A549 (cell line): ENCODE measurements at regions not wholly inside any gene's neighbourhood (a gene's known extent, or its start where the extent isn't known, plus 50 kb on each side); places are given as distances from the start of the nearest gene placed in this dataset.

Experiments
- ATAC-seq, 2 experiments: fragments of 200-7000 bp in 1 of 2; fragments of >200 bp in 1 of 2; cut with Nextera tagmentation in 1 of 2; cut with Tn5 transposase in 1 of 2; 3 replicates each; pipeline versions ENCODE4 v1.8.0 to v1.9.1; 2018 to 2020; ENCODE audit warnings: mild to moderate bottlenecking in 1 of 2, moderate library complexity in 1 of 2
- CTCF ChIA-PET: fragments of 300-600 bp; sonication (Branson Sonifier 250); formaldehyde crosslinking; extraction: SDS; loops from one replicate; lab custom pipeline; 2021; ENCODE audit warnings: antibody characterized with exemption, inconsistent platforms; lab: Yijun Ruan, JAX
- POLR2A ChIA-PET: fragments of 350-600 bp; formaldehyde crosslinking; extraction: SDS; loops from one replicate; lab custom pipeline; 2021; ENCODE audit warnings: antibody characterized with exemption, inconsistent platforms; lab: Yijun Ruan, JAX
- DNase-seq, 2 experiments: peaks; one replicate each; pipeline versions ENCODE4 v3.0.0 to v3.0.0-alpha.2; 2011 to 2016; ENCODE audit warnings: low read depth in 1 of 2, low spot score in 1 of 2
- FAIRE-seq: peaks from 2 replicates; lab custom pipeline; 2011; peaks lifted over from hg19 to GRCh38; lab: Jason Lieb, UNC
- H3K27ac ChIP-seq, 2 experiments: fragments of >200 bp; sonication (Bioruptor Twin); formaldehyde crosslinking; 3 replicates each; pipeline ENCODE4 v1.5.1; 2016 to 2017
- H3K4me1 ChIP-seq: fragments of >200 bp; sonication (Bioruptor Twin); formaldehyde crosslinking; 3 replicates; pipeline ENCODE4 v1.6.1; 2016
- H3K4me2 ChIP-seq: fragments of >200 bp; sonication (Bioruptor Twin); formaldehyde crosslinking; 3 replicates; pipeline ENCODE4 v1.6.1; 2016
- H3K4me3 ChIP-seq: fragments of >200 bp; sonication (Bioruptor Twin); formaldehyde crosslinking; 3 replicates; pipeline ENCODE4 v1.5.1; 2016
- H3K9me3 ChIP-seq: fragments of >200 bp; sonication (Bioruptor Twin); formaldehyde crosslinking; 3 replicates; pipeline ENCODE4 v1.6.1; 2016
- ATOH8 ChIP-seq: fragments of 250-450 bp; sonication (Bioruptor Pico); IDR thresholded peaks from 2 replicates; pipeline ENCODE4 v1.5.0; 2020; ENCODE audit warnings: low read depth, mild to moderate bottlenecking, moderate library complexity
- BCL3 ChIP-seq: fragments of >200 bp; sonication (Bioruptor Twin); formaldehyde crosslinking; IDR thresholded peaks from 3 replicates; pipeline ENCODE4 v1.6.1; 2016
- BHLHE40 ChIP-seq: IDR thresholded peaks from 2 replicates; pipeline ENCODE4 v1.6.1; 2012; ENCODE audit warnings: low read depth, low read length, inconsistent platforms
- CHD2 ChIP-seq: fragments of 150-350 bp; IDR thresholded peaks from 2 replicates; pipeline ENCODE4 v1.6.1; 2014; ENCODE audit warnings: low read length; ENCODE audit not compliant: partially characterized antibody
- CTCF ChIP-seq: fragments of >200 bp; sonication (Bioruptor Twin); formaldehyde crosslinking; IDR thresholded peaks from 3 replicates; pipeline ENCODE4 v1.5.1; 2016
- EHMT2 ChIP-seq: fragments of 200-600 bp; sonication (generic); IDR thresholded peaks from 2 replicates; pipeline ENCODE4 v1.6.1; 2016; ENCODE audit warnings: antibody characterized with exemption, low read depth, mild to moderate bottlenecking, moderate library complexity
- ESRRA ChIP-seq: fragments of 150-350 bp; IDR thresholded peaks from 2 replicates; pipeline ENCODE4 v1.6.1; 2014; ENCODE audit warnings: mild to moderate bottlenecking, low read length, borderline replicate concordance
- FOXS1 ChIP-seq: fragments of 250-450 bp; sonication (Bioruptor Pico); IDR thresholded peaks from 2 replicates; pipeline ENCODE4 v1.5.0; 2020; ENCODE audit warnings: mild to moderate bottlenecking, moderate library complexity
- GATA3 ChIP-seq: IDR thresholded peaks from 2 replicates; pipeline ENCODE4 v1.6.1; 2012; ENCODE audit warnings: borderline replicate concordance
- HDAC2 ChIP-seq: fragments of 200-600 bp; sonication (generic); IDR thresholded peaks from 2 replicates; pipeline ENCODE4 v1.6.1; 2016
- HEYL ChIP-seq: fragments of 250-450 bp; sonication (Bioruptor Pico); IDR thresholded peaks from 2 replicates; pipeline ENCODE4 v1.8.0; 2021; ENCODE audit warnings: mild to moderate bottlenecking, moderate library complexity
- HOXB13 ChIP-seq: fragments of 250-450 bp; sonication (Bioruptor Pico); IDR thresholded peaks from 2 replicates; pipeline ENCODE4 v1.5.0; 2020; ENCODE audit warnings: low read depth, mild to moderate bottlenecking, moderate library complexity
- HOXB5 ChIP-seq: fragments of 250-450 bp; sonication (Bioruptor Pico); IDR thresholded peaks from 2 replicates; pipeline ENCODE4 v1.5.0; 2020; ENCODE audit warnings: mild to moderate bottlenecking, moderate library complexity
- KDM1A ChIP-seq: fragments of 200-600 bp; sonication (generic); IDR thresholded peaks from 2 replicates; pipeline ENCODE4 v1.6.1; 2016; ENCODE audit warnings: low read depth, mild to moderate bottlenecking
- KDM5A ChIP-seq: fragments of 200-600 bp; sonication (generic); IDR thresholded peaks from 2 replicates; pipeline ENCODE4 v1.6.1; 2016; ENCODE audit warnings: antibody characterized with exemption, mild to moderate bottlenecking
- MAX ChIP-seq: IDR thresholded peaks from 2 replicates; pipeline ENCODE4 v1.6.1; 2012
- MAZ ChIP-seq: fragments of 150-350 bp; IDR thresholded peaks from 2 replicates; pipeline ENCODE4 v1.6.1; 2014; ENCODE audit warnings: antibody characterized with exemption, low read depth, low read length, borderline replicate concordance
- NPAS2 ChIP-seq: fragments of 250-450 bp; sonication (Bioruptor Pico); IDR thresholded peaks from 2 replicates; pipeline ENCODE4 v1.8.0; 2022; ENCODE audit warnings: mild to moderate bottlenecking, moderate library complexity, borderline replicate concordance
- PHF8 ChIP-seq: fragments of 200-600 bp; sonication (generic); IDR thresholded peaks from 2 replicates; pipeline ENCODE4 v1.6.1; 2016; ENCODE audit warnings: low read depth, mild to moderate bottlenecking, antibody characterized with exemption, moderate library complexity, borderline replicate concordance
- RAD21 ChIP-seq, 2 experiments: fragments of >200 bp in 1 of 2; sonication (Bioruptor Twin) in 1 of 2; formaldehyde crosslinking in 1 of 2; IDR thresholded peaks in 1 of 2; conservative IDR thresholded peaks in 1 of 2; 2 replicates in 1 of 2; 3 replicates in 1 of 2; pipeline ENCODE4 v1.6.1; 2012 to 2018; ENCODE audit warnings: inconsistent platforms in 1 of 2
- RARB ChIP-seq: fragments of 250-450 bp; sonication (Bioruptor Pico); IDR thresholded peaks from 2 replicates; pipeline ENCODE4 v1.8.0; 2021; ENCODE audit warnings: mild to moderate bottlenecking, moderate library complexity
- REST ChIP-seq: fragments of 200-600 bp; sonication (generic); IDR thresholded peaks from 2 replicates; pipeline ENCODE4 v1.6.1; 2016; ENCODE audit warnings: antibody characterized with exemption, mild to moderate bottlenecking, moderate library complexity
- RFX5 ChIP-seq: fragments of 450-650 bp; IDR thresholded peaks from 2 replicates; pipeline ENCODE4 v1.7.1; 2014; ENCODE audit warnings: antibody characterized with exemption, mild to moderate bottlenecking, moderate library complexity
- SMC3 ChIP-seq: fragments of >200 bp; sonication (Bioruptor Twin); formaldehyde crosslinking; IDR thresholded peaks from 3 replicates; pipeline ENCODE4 v1.6.1; 2018; ENCODE audit warnings: inconsistent platforms
- TP53 ChIP-seq: fragments of 250-450 bp; sonication (Bioruptor Pico); IDR thresholded peaks from 2 replicates; pipeline ENCODE4 v1.5.0; 2021; ENCODE audit warnings: mild to moderate bottlenecking, moderate library complexity
- USF2 ChIP-seq: fragments of 450-650 bp; IDR thresholded peaks from 2 replicates; pipeline ENCODE4 v1.6.1; 2014; ENCODE audit warnings: antibody characterized with exemption
- whole genome bisulfite sequencing: methylation state at CpG from one replicate; pipeline ENCODE4 v1.1.6; 2017; ENCODE audit errors: missing lambda C conversion rate; 5-methylcytosine and 5-hydroxymethylcytosine counted together

- ChIA-PET POLR2A (no interaction called here), CTCF (no interaction called here)
- Histone ChIP-seq H3K4me1 (no peaks in the 10 kb centered on the region), H3K27ac (no peak overlapping the region), H3K4me3 (no peak overlapping the region), H3K9me3 (no peaks in the 10 kb centered on the region), H3K4me2 (no peak overlapping the region)
- DNase-seq (no peak), FAIRE-seq (no peak), ATAC-seq (no peak)
- WGBS, result 61% methylated on average over 5 of the region's 5 CpGs
- TF ChIP-seq RAD21 (conservative IDR thresholded peaks at IDR 0.05 in 1 of 2, IDR thresholded peaks at IDR 0.05 in 1 of 2) (no peak), HEYL (CRISPR knock-in tag) (no peak), RFX5 (no peak), HDAC2 (no peak), KDM5A (no peak), PHF8 (no peak), EHMT2 (no peak), ATOH8 (CRISPR knock-in tag) (no peak), CTCF (no peak), FOXS1 (CRISPR knock-in tag) (no peak), USF2 (no peak), ESRRA (no peak), RARB (CRISPR knock-in tag) (no peak)
These were observed 70.3 kb downstream of the MAP10 start for GRCh38 chr1:232875536-232875935.

GRCh38 chr1:232876506-232877364, 71.5 kb downstream of the MAP10 start:
- Histone ChIP-seq H3K4me1 (no peaks in the 10 kb centered on the region), H3K27ac (no peak overlapping the region), H3K9me3 (no peaks in the 10 kb centered on the region), H3K4me2 (no peak overlapping the region), H3K4me3 (no peak overlapping the region)
- ChIA-PET CTCF (interaction anchor here (0.6 to 1.6 kb wide), 3 partner anchors 13 to 119 kb away, joined by 3 read pairs; no protein-coding TSS in a partner anchor), POLR2A (no interaction called here)
- WGBS, result 82% methylated on average over 11 of the region's 11 CpGs
- FAIRE-seq, result no peak
- no peak for DNase-seq
- no peak for ATAC-seq
- TF ChIP-seq PHF8, result no peak
- no peak for TF ChIP-seq BHLHE40
- TF ChIP-seq REST, result no peak
- no peak for TF ChIP-seq GATA3
- TF ChIP-seq SMC3, result no peak
- no peak for TF ChIP-seq ATOH8 (CRISPR knock-in tag)
- no peak for TF ChIP-seq EHMT2
- no peak for TF ChIP-seq MAX
- TF ChIP-seq KDM1A, result no peak
- no peak for TF ChIP-seq HOXB13 (CRISPR knock-in tag)
- TF ChIP-seq HOXB5 (CRISPR knock-in tag), result no peak
- no peak for TF ChIP-seq CHD2
- no peak for TF ChIP-seq NPAS2 (CRISPR knock-in tag)
- TF ChIP-seq BCL3, result no peak
- no peak for TF ChIP-seq TP53 (CRISPR knock-in tag)
- no peak for TF ChIP-seq MAZ
